ENCODE measurements at regions not wholly inside any gene's neighbourhood (a gene's known extent, or its start where the extent isn't known, plus 50 kb on each side); places are given as distances from the start of the nearest gene placed in this dataset.
"Not testable (repeated sequence)": the region's sequence is repeated elsewhere in the genome, so short reads cannot be mapped to it uniquely, and the experiment has no call there.

- no peak for DNase-seq
Observed at GRCh38 chr5:16987776-16988175, 51.7 kb upstream of the MYO10 start.

- DNase-seq, result not testable (repeated sequence)
Observed at GRCh38 chr5:16990817-16991520, 54.9 kb upstream of the MYO10 start.

GRCh38 chr5:16992006-16992405 lies 55.9 kb upstream of the MYO10 start:
- no peak for DNase-seq

GRCh38 chr5:16992444-16992843 lies 56.4 kb upstream of the MYO10 start:
- no peak for DNase-seq

GRCh38 chr5:16994565-16994964 lies 58.5 kb upstream of the MYO10 start:
- no peak for DNase-seq

GRCh38 chr5:16995372-16995771 lies 59.3 kb upstream of the MYO10 start:
- no peak for DNase-seq

- DNase-seq, result no peak
Observed at GRCh38 chr5:17000291-17000939, 64.3 kb upstream of the MYO10 start.

GRCh38 chr5:17001428-17001827 lies 65.3 kb upstream of the MYO10 start:
- DNase-seq, result no peak

GRCh38 chr5:17004441-17005106 lies 68.5 kb upstream of the MYO10 start:
- DNase-seq, result no peak

- DNase-seq, result no peak
Observed at GRCh38 chr5:17005107-17005828, 69.2 kb upstream of the MYO10 start.

- no peak for DNase-seq
Observed at GRCh38 chr5:17012289-17012688, 76.2 kb upstream of the MYO10 start.

GRCh38 chr5:17014686-17015085 lies 78.6 kb upstream of the MYO10 start:
- DNase-seq, result no peak

GRCh38 chr5:17018871-17019270 lies 82.8 kb upstream of the MYO10 start:
- no peak for DNase-seq

- no peak for DNase-seq
Observed at GRCh38 chr5:17019324-17019723, 83.2 kb upstream of the MYO10 start.

GRCh38 chr5:17020678-17021601 lies 84.9 kb upstream of the MYO10 start:
- DNase-seq, result no peak

- no peak for DNase-seq
Observed at GRCh38 chr5:17021602-17021932, 85.5 kb upstream of the MYO10 start.

GRCh38 chr5:17022296-17022695 lies 86.2 kb upstream of the MYO10 start:
- no peak for DNase-seq

GRCh38 chr5:17024686-17025180 lies 88.6 kb upstream of the MYO10 start:
- DNase-seq, result no peak

- DNase-seq, result not testable (repeated sequence)
Observed at GRCh38 chr5:17031659-17032277, 95.7 kb upstream of the MYO10 start.

- DNase-seq, result not testable (repeated sequence)
Observed at GRCh38 chr5:17032314-17032985, 96.4 kb upstream of the MYO10 start.

GRCh38 chr5:17034992-17035391 lies 98.9 kb upstream of the MYO10 start:
- not testable (repeated sequence) for DNase-seq
